ENCODE measurements at regions not wholly inside any gene's neighbourhood (a gene's known extent, or its start where the extent isn't known, plus 50 kb on each side); places are given as distances from the start of the nearest gene placed in this dataset.

DNA sequence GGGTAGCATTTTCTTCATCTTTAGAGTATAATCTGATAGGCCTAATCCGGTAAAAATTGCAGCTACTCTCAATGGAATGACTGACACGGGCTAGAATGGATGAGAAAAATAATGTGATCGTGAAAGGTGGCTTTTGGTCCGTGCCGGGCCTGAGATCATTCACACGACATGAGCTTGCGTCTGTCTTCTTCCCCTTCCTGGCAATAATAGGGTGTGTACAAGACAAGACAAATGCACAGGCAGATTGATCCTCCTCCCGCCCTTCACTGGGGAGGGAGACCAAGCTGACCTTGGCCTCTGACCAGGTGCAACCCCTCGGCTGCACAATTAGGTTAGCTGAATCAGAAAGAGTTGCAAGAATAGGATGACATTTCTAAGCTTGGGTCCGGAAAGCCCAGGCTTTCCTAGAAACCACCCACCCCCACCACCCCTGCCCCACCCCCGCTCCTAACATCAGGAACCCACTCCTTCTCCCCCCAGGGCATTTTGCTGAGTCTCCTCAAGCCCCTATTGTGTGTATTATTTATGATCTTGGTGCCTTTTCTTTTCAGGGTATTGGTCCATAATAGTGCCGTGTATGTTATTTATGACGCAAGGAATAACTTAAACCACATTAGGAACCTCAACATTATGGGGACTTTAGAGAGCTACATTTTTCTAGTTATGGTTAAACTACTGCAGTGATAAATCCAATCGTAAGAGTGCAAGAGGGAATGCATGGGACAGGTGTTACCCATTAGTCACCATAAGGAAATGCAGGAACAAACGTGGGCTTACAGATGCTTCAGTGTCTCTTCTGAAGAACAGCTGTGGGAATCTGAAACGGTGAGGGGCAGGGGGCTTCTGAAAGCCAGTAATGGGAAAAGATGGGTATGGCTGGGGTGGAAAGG lies 540.1 kb upstream of the PSMD7 start:
- Histone ChIP-seq H2AFZ (ENCODE audit: low read length) (no peak overlapping the region), H3K4me2 (ENCODE audit: extremely low read depth, insufficient read depth, low read length) (no peak overlapping the region), H3K36me3 (ENCODE audit: control insufficient read depth, insufficient read depth, low read length) (no peaks in the 10 kb centered on the region), H3K4me3 (replicated peaks in 1 of 4; ENCODE audit: control extremely low read depth in 1 of 4, insufficient read depth in 1 of 4, low read depth in 3 of 4, low read length in 4 of 4) (no peak overlapping the region), H3K9ac (ENCODE audit: insufficient read depth, low read length) (no peak overlapping the region), H3K4me1 (ENCODE audit: control insufficient read depth, extremely low read depth, insufficient read depth, low read length) (no peaks in the 10 kb centered on the region), H3K27ac (ENCODE audit: insufficient read depth, low read length) (no peak overlapping the region), H3K9me3 (ENCODE audit: control insufficient read depth, insufficient read depth, low read depth, low read length) (no peaks in the 10 kb centered on the region), H3K27me3 (ENCODE audit: control insufficient read depth, insufficient read depth, low read length) (no peaks in the 10 kb centered on the region), H3K79me2 (ENCODE audit: control insufficient read depth, insufficient read depth, low read length) (no peaks in the 10 kb centered on the region), H4K20me1 (ENCODE audit: control insufficient read depth, extremely low read depth, insufficient read depth, low read length) (no peaks in the 10 kb centered on the region)
- no peak for DNase-seq (ENCODE audit: low read depth in 2 of 2)
- TF ChIP-seq EZH2 (IDR thresholded peaks at IDR 0.05; ENCODE audit: low read length, missing control alignments), result no peak
- TF ChIP-seq, protein P1, sequence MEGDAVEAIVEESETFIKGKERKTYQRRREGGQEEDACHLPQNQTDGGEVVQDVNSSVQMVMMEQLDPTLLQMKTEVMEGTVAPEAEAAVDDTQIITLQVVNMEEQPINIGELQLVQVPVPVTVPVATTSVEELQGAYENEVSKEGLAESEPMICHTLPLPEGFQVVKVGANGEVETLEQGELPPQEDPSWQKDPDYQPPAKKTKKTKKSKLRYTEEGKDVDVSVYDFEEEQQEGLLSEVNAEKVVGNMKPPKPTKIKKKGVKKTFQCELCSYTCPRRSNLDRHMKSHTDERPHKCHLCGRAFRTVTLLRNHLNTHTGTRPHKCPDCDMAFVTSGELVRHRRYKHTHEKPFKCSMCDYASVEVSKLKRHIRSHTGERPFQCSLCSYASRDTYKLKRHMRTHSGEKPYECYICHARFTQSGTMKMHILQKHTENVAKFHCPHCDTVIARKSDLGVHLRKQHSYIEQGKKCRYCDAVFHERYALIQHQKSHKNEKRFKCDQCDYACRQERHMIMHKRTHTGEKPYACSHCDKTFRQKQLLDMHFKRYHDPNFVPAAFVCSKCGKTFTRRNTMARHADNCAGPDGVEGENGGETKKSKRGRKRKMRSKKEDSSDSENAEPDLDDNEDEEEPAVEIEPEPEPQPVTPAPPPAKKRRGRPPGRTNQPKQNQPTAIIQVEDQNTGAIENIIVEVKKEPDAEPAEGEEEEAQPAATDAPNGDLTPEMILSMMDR (conservative IDR thresholded peaks at IDR 0.05 in 1 of 2, IDR thresholded peaks at IDR 0.05 in 1 of 2; ENCODE audit: low read depth in 1 of 2, low read length in 2 of 2), result no peak

GRCh38 chr16:73753931-73754330 lies 542.7 kb upstream of the PSMD7 start:
- no peak for TF ChIP-seq EZH2 (IDR thresholded peaks at IDR 0.05; ENCODE audit: low read length, missing control alignments)
- TF ChIP-seq, protein P1 (conservative IDR thresholded peaks at IDR 0.05 in 1 of 2, IDR thresholded peaks at IDR 0.05 in 1 of 2; ENCODE audit: low read depth in 1 of 2, low read length in 2 of 2), result no peak
- Histone ChIP-seq H3K27me3 (ENCODE audit: control insufficient read depth, insufficient read depth, low read length) (no peaks in the 10 kb centered on the region), H3K4me1 (ENCODE audit: control insufficient read depth, extremely low read depth, insufficient read depth, low read length) (no peaks in the 10 kb centered on the region), H3K4me3 (replicated peaks in 1 of 4; ENCODE audit: control extremely low read depth in 1 of 4, insufficient read depth in 1 of 4, low read depth in 3 of 4, low read length in 4 of 4) (no peak overlapping the region), H3K9ac (ENCODE audit: insufficient read depth, low read length) (no peak overlapping the region), H2AFZ (ENCODE audit: low read length) (no peak overlapping the region), H4K20me1 (ENCODE audit: control insufficient read depth, extremely low read depth, insufficient read depth, low read length) (no peaks in the 10 kb centered on the region), H3K4me2 (ENCODE audit: extremely low read depth, insufficient read depth, low read length) (no peak overlapping the region), H3K9me3 (ENCODE audit: control insufficient read depth, insufficient read depth, low read depth, low read length) (no peaks in the 10 kb centered on the region), H3K79me2 (ENCODE audit: control insufficient read depth, insufficient read depth, low read length) (no peaks in the 10 kb centered on the region), H3K27ac (ENCODE audit: insufficient read depth, low read length) (no peak overlapping the region), H3K36me3 (ENCODE audit: control insufficient read depth, insufficient read depth, low read length) (no peaks in the 10 kb centered on the region)
- no peak for DNase-seq (ENCODE audit: low read depth in 2 of 2)

- no peaks in the 10 kb centered on the region for H3K27me3 ChIP-seq (ENCODE audit: control insufficient read depth, insufficient read depth, low read length)
- no peak overlapping the region for H3K27ac ChIP-seq (ENCODE audit: insufficient read depth, low read length)
- H4K20me1 ChIP-seq (ENCODE audit: control insufficient read depth, extremely low read depth, insufficient read depth, low read length), result no peaks in the 10 kb centered on the region
- H3K79me2 ChIP-seq (ENCODE audit: control insufficient read depth, insufficient read depth, low read length), result no peaks in the 10 kb centered on the region
- H3K9me3 ChIP-seq (ENCODE audit: control insufficient read depth, insufficient read depth, low read depth, low read length), result no peaks in the 10 kb centered on the region
- DNase-seq (ENCODE audit: low read depth in 2 of 2), result no peak
- no peaks in the 10 kb centered on the region for H3K36me3 ChIP-seq (ENCODE audit: control insufficient read depth, insufficient read depth, low read length)
- no peak overlapping the region for H2AFZ ChIP-seq (ENCODE audit: low read length)
- H3K4me1 ChIP-seq (ENCODE audit: control insufficient read depth, extremely low read depth, insufficient read depth, low read length), result no peaks in the 10 kb centered on the region
- H3K4me2 ChIP-seq (ENCODE audit: extremely low read depth, insufficient read depth, low read length), result no peak overlapping the region
- no peak overlapping the region for H3K9ac ChIP-seq (ENCODE audit: insufficient read depth, low read length)
- TF ChIP-seq, protein P1 (conservative IDR thresholded peaks at IDR 0.05 in 1 of 2, IDR thresholded peaks at IDR 0.05 in 1 of 2; ENCODE audit: low read depth in 1 of 2, low read length in 2 of 2), result no peak
- no peak for TF ChIP-seq EZH2 (IDR thresholded peaks at IDR 0.05; ENCODE audit: low read length, missing control alignments)
- H3K4me3 ChIP-seq (replicated peaks in 1 of 4; ENCODE audit: control extremely low read depth in 1 of 4, insufficient read depth in 1 of 4, low read depth in 3 of 4, low read length in 4 of 4), result no peak overlapping the region
Observed at GRCh38 chr16:73750639-73751038, 546.0 kb upstream of the PSMD7 start.

Measured in fibroblast of lung (primary cell).